Left renal cortex interstitium (tissue), 4 donors: ENCODE measurements at regions not wholly inside any gene's neighbourhood (a gene's known extent, or its start where the extent isn't known, plus 50 kb on each side); places are given as distances from the start of the nearest gene placed in this dataset.

Experiments
- DNase-seq, 4 donors: peaks; one replicate each; pipeline ENCODE4 v3.0.0-alpha.2; 2013; ENCODE audit warnings: low read depth in 4 of 4, low spot score in 2 of 4, missing footprints in 1 of 4

DNA sequence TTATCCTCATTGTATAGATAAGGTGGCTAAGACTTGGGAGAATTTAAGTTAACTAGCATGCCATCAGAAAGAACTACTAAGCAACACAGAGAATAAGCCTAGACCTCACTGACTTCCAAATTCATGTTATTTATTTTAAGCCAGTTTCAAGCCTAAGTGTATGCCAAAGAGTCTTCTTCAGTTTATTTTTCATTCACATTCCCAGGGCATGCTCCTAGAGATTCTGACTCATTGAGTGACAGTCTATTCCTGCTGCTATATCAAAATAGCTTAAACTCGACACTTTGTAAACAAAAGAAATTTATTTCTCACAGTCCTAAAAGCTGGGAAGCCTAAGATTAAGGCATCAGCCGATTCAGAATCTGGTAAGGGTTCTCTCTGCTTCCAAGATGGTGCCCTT, 467.1 kb downstream of the MBD2 start:
- DNase-seq, result no peak

DNA sequence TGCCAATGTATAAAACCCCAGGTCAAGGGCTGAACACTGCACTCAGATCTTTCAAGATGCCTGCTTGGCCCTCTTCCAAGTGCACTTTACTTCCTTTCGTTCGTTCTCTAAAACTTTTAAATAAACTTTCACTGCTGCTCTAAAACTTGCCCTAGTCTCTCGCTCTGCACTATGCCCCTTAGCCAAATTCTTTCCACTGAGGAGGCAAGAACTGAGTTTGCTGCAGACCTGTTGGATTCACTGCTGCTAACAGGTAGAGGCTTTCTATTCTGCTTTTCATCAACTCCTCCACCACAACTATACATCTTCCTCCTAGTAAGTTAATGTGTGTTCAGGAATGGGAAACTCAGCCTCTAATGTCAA, 467.9 kb downstream of the MBD2 start:
- DNase-seq, result no peak

DNA sequence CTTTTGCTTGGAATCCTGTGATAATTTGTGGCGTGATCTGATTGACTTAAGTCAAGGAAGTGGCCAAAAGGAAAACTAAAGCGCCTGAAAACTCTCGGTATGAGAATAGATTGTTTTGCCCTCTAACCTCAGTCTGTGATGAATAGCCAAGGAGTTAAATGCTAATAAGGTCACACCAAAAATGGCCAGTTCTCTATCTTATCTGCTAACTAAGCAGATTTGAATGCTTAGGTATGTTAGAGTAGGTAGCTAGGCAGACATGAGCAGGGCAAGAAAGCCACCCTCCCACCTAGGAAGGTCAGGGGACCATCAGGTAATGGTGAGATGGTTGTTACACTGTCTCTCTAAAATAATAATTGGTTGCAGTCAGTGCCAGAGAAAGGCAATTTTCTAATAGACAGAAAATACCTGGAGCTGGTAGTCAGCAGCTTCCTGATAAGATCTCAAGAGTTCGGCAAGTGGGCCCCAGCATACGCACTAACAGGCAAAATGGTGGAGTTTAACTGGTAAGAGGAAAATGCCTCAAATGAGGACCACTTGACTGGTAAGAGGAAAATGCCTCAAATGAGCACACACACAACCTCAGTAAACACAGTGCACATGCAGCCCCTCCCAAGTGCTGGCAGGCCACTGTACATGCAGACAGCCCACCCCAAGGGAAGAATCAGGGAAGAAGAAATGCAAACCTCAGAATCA, 468.4 kb downstream of the MBD2 start:
- no peak for DNase-seq

DNA sequence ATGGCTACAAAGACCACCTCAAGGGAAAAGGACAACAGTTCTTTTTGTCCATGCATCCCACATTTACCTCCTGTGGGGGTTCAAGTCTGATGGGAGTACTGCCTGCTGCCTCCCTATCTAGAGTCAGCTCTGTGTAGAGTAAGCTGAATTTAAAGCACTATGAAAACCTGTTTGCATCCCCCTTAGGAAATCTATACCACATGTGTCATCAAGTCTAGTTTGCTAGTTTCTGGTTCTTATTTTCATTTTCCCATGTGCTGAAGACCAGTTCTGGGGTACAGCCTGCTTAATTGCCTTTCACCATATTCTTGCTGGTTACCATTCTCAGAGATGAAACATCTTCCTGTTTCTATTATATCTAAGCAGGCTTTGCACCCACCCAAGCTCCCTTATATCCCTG, 470.3 kb downstream of the MBD2 start:
- no peak for DNase-seq

DNA sequence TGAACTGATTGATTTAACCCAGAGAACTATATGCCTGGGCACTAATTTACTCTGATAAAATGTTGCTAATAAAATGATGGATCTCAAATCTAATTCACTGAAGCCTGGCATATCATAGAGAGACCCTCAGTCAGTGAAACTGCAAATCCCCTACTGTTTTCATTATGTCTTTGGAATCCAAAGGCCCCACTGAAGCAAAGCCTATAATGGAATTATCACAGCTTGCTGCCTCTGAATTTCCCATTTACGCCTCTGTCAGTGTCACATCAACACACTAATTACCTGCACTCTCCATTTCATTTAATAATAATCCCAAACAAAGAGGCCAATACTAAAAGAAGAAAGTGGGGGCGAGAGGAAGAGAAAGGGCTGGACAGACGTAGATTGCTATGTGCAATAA, 470.9 kb downstream of the MBD2 start:
- no peak for DNase-seq

DNA sequence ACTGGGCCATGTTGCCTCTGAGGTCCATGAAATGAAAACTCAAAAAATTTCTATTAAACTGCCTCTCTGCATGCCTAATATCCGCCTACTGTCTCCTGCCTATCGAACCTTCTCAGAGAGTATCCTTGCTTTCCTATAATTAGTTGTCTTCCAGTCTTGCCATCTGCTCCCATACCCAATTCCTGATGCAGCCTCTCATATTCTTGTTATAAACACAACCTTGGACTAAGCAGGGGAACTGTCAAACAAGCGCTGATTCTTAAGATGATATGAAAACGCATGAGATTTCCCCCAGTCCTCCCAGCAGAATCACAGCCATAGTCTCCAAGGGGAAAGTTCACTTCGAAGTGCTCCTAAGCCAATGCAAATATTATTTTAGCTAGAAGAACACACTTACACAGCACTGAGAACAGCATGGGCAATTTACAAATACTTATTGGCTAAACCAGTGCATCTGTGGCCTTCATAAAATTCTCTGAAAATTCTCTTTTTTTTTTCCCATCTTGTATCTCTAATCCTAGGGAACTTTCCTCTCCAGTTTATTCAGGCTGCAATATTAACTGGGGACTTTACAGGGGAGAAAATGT, 471.6 kb downstream of the MBD2 start:
- DNase-seq, result no peak

DNA sequence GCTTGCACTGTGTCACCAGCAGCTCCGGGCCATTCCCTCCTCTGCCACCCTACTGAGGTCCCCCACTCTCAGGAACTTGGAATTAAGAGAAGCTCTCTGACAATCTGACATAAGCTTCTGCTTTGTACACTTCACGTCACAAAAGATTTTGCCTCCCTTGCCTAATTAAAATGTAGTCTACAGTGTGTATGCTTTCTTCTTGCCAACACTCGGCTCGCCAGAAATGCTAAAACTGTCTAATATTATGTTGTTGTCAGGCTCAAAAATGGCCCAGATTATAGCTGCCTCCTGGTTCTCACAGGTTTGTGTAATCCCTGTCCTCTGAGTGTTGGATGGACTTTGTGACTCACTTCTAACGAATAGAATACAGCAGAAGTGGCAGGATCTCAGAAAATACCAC, 474.7 kb downstream of the MBD2 start:
- no peak for DNase-seq

DNA sequence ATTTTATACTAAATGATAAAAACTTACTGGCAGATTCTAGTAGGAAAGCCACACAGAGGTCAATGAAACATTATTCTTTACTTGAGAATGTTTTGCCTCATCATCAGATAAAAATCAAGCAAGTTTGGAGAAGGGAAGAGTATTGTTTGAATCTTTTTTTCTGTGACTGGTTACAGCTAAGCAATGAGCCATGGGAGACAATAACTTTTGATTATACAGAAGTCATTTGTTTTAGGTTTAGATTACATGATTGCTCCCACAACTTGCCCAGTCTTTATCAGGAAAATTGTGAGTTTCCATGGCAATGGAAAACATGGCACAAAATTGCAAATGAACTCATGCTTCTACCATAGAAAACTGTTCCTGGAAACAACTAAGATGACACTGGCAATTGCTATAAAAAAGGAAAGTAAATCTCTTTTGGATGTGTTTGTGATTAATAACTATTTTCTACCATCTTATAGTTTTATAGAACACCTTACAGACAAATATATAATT, 476.8 kb downstream of the MBD2 start:
- DNase-seq, result no peak

DNA sequence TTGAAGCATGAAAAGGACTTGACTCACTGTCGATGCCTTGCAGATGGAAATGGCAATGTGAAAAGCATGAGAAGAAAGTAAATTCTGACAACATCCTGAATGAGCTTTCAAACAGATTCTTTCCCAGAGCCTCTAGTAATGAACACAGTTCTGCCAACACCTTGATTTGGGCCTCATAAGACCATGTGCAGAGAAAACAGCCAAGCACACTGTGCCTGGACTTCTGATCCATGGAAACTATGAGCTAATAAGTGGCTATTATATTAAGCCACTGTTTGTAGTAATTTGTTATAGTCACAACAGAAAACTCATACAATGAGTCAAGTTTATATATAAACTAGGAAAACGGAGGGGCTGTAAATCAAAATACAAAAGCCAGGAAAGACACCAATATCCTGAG, 477.3 kb downstream of the MBD2 start:
- no peak for DNase-seq

DNA sequence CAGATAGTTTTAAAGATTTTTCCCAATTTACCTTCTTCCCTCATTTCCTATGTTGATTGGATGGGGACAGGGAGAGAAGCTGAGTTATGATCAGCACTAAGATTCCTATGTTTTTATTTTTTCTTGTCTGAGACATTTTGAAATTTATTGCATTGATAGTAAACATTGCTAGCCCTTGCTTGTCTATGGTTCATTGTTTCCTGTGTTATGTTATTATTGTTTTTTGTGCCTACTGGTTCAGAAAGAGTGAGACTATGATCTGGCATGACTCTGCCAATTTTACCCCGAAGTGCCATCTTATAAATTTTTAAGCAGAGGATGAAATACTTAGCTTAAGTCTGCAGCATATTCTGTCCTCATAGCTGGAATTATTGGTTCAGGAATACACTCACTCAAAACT, 478.5 kb downstream of the MBD2 start:
- DNase-seq, result no peak

DNA sequence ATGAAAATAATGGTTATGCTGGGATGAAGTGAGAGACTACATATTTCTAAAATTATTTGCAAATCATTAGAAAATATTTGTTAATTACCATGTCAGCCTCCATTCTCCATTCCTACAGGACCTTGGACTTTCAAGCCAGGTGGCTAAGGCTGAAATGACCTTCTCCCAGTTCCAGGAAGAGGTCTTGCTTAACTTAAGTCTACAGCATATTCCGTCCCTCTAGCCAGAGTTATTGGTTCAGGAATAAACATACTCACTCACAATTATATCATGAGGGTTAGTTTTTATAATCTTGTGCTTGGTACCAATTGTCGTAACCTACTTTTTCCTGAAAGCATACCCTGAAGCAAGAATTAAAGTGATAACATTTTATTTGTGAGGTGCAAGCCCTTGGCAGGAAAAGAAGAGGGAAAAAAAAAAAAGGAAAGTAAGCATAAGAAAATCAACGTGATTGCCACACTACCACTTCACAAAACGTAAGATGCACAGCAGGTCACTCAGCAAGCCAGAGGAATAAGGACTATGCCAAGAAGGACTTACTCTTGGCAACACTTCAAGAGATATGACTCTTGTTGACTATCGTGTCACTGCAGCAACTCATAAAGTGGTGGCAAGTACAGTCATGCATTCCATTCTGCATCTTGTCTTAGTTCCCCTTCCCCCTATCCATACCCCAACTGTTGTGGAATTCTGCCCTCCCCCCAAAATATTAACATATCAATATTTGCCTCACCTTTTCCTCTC, 479.1 kb downstream of the MBD2 start:
- DNase-seq, result no peak

DNA sequence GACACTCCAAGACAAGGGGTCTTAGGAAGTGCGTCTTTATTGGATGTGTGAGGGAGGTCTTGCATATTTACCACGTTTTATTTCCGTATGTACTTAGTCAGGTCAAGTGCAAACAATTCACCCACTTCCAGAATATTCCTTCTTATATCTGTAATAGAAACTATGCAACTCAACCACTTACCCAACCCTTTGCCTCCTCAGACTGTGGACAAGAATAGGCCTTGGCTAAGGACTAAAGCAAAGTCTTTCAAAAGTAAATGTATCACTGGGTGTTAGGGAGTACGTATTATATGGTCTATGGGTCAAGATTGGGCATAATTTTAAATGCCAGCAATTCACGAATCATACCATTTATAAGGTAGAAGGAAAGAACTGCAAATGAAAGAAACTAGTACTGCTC, 484.8 kb downstream of the MBD2 start:
- DNase-seq, result no peak

DNA sequence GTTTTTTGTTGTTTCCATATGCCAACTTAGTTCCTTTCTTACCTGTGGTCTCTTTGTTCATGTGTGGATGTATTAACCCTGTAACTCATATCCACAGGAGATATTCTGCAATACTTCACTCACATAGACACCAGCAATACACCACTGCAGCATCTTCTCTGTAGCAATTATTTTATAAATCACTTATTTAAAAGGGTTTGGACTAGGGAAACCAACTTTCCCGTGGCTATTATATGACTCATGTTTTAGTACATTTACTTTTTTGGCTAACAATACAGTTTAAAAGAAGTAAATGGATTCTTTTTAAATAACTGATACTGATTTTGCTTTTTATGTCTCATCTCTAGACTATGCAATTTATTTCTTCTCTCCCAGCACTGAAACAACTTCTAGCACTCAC, 488.9 kb downstream of the MBD2 start:
- DNase-seq, result no peak

DNA sequence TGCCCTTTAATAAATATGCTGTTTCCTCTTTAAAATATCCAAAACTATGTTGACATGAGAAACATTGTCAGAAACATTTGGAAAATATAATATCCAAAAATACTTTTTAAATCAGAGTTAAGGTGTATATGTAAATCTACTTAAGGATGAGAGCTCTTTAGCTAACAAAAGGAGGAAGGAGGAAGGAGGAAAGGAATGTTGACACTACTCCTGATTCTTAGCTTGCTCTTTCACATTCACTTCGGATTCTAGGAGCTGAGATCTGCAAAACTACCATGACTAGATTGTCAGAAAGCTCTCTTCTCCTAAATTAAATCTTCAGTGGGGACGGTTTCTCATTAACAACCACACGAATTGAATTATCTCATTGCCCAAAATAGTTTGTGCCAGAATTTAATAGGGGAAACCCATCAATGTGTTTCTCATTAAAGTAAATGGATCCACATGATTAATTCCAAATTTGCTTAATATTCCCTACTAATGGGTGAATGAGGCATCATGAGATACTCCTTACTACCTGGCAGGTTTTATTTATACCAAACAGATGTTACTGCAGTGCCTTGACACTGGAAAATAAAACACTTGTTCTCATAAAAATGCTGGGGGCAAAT, 509.1 kb downstream of the MBD2 start:
- DNase-seq, result no peak

DNA sequence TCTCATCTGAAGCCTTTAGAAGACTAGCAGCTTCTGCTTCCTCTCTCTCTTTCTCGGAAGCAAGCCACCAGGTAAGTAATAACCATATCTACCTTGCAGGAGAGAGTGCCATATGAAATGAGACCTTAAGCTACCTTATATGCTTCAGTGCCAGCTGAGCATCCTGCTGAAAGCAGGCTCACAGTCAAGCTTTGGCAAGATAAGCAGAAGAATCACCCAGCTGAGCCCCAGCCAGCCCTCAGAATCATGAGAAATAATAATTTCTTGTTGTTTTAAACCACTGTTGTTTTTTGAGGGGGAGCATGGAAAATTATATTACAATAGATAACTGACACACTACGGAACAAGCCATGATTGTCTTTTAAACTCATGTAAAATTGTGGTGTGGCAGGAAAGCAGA, 514.4 kb downstream of the MBD2 start:
- DNase-seq, result no peak

DNA sequence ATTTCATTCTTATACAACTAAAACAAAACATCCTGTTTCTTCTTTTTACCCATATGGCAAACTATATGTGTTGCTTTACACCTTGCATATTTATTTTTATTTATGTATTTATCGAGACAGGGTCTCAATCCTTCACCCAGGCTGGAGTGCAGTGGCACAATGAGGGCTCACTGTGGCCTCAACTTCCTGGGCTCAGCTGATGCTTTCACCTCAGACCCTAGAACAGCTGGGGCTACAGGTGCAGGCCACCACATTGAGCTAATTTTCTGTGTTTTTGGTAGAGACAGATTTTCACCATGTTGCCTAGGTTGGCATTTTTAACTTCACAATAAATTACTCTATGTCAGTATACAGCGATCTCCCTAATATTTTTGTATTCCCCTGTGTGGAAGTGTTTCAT, 522.0 kb downstream of the MBD2 start:
- DNase-seq, result no peak

DNA sequence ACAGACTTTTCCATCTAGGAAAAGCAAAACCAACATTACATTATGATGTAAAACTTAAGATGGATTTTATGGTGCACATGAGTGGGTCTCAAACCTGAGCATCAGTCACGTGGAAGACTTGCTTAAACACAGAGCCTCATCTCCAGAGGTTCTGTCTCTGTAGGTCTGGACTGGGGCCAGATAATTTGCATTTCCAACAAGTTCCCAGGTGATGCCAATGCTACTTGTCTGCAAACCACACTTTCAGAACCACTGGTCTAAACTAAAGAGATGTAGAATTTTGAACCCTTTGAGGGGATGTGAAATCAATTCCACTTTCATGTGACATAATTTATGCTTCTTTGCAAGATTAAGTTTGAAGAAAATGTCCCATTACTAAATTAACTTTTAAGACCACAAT, 522.8 kb downstream of the MBD2 start:
- no peak for DNase-seq

DNA sequence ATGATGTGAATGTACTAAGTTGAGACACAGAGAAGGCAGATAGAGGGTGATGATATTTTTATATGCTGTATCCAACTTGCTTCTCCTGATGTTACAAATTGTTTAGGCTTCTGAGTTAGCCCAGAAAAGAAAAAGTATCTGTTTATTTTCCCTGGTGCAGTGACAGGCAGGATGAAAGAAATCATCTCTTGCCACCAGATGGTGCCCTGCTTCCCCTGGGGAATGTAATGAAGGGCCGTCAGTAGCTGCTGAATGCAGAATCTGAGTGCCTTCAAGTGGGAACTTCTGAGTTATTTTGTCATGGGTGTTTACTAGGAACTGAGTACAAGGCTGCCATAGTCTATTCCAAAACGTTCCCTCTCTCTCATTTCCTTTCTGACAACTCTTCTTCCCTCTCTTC, 525.6 kb downstream of the MBD2 start:
- peak in 1 of 4 donors; percentile 9 for DNase-seq

DNA sequence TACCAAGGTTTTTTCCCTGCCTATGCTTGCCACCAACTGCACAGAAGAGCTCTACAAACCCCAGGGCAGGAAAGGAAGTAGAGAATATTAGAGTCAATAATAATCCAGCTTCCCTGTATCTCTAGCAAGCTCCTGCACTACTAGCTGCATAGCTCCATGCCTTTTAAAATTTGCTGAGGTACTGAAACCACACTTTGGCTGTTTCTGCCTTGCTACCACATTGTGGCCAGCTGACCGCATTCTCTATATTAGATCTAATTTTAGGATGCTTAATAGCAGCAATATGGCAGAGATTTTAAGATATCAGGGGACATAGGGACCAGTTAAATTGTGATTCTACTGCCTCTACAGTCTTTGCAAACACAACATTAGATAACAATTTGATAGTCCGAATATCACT, 534.6 kb downstream of the MBD2 start:
- DNase-seq, result no peak

DNA sequence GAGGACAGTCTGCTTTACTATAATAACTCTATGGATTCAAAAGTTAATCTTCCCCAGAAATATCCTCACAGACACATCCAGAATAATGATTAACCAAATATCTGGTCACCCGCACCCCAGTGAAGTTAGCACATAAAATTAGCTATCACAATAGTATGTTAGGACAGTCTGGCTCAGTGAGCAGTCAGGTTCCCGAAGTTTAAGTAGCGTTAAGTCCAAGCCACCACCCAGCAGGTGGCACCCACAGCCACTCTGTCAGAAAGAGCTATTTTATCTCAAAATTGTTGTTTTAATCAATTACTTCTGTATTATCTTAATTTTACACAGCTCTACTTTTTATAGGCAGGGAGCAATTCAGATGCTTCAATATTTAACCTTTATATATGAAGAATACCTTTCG, 537.5 kb downstream of the MBD2 start:
- DNase-seq, result no peak

DNA sequence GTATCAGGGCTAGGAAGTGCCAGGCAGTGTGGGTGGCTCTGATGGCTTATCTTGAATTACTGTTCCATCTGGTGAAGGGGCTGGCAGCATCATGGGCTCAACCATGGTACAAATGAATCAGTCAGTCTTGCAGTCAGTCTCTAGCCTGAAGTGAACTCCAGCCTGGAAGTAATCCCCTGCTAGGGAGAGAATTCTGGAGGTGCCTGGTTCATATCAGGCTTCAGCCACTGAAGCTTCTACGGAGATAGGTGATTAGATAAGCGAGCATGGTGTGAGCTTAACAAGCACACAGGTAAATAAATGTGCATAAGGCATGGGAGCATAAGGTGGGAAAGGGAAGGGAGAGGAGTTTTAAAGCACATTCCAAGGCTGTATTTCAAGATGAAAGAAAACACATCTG, 541.7 kb downstream of the MBD2 start:
- no peak for DNase-seq

DNA sequence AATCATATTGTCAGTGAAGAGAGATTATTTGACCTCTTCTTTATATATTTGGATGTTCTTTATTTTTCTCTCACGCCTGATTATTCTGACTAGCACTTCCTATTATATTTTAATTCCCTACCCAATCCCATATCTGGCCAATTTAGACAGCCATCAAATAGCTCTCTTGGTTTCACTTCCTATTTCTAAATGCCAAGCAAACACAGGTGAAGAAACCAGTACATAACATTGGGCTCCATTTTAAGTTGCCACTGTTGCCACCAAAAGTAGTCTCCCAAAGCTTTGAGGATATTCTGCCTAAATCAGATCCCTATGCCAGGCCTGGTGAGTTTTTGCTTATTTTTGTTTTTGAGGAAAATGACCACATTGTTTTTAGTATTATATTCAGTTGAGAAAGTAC, 547.0 kb downstream of the MBD2 start:
- DNase-seq, result no peak
